OCI-LY7 (cell line): ENCODE measurements at regions not wholly inside any gene's neighbourhood (a gene's known extent, or its start where the extent isn't known, plus 50 kb on each side); places are given as distances from the start of the nearest gene placed in this dataset.

Experiments used
- CTCF ChIP-seq: fragments of 200-600 bp; sonication (generic); conservative IDR thresholded peaks from 2 replicates; pipeline ENCODE4 v1.5.1; 2014; ENCODE audit warnings: mild to moderate bottlenecking, antibody characterized with exemption, low read length, moderate library complexity, mixed read lengths
- EZH2phosphoT487 ChIP-seq: fragments of 200-600 bp; sonication (generic); IDR thresholded peaks from 2 replicates; pipeline ENCODE4 v1.6.1; 2018; ENCODE audit warnings: low read depth, borderline replicate concordance, mild to moderate bottlenecking, mixed run types, antibody characterized with exemption, low read length, moderate library complexity, mixed read lengths

- TF ChIP-seq CTCF (no peak), EZH2phosphoT487 (no peak)
Observed at GRCh38 chr2:121895723-121896571, 140.5 kb downstream of the TSN start.
